LoVo (cell line): ENCODE measurements at regions not wholly inside any gene's neighbourhood (a gene's known extent, or its start where the extent isn't known, plus 50 kb on each side); places are given as distances from the start of the nearest gene placed in this dataset.

Source experiments
- DNase-seq: peaks from one replicate; pipeline ENCODE4 v3.0.0-alpha.2; 2016; ENCODE audit warnings: low spot score

GRCh38 chr13:105139380-105140285 is 1395.8 kb downstream of the EFNB2 start:
- DNase-seq, result peak; percentile 61

DNA sequence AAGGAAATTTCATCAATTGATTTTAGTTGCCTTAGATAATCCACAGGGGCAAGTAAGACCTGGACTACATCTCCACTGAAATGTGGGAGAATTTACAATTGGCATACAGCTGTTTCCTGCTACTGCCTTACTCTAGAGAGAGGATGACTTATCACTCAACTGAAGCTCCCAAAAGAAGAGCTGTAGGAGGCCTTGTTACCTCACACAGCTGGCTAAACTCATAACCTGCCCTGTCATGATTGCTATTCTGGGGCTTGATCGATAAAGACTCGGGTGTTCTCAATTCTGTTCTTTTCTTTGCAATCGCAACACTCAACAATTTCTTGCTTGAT is 1396.4 kb downstream of the EFNB2 start:
- no peak for DNase-seq

DNA sequence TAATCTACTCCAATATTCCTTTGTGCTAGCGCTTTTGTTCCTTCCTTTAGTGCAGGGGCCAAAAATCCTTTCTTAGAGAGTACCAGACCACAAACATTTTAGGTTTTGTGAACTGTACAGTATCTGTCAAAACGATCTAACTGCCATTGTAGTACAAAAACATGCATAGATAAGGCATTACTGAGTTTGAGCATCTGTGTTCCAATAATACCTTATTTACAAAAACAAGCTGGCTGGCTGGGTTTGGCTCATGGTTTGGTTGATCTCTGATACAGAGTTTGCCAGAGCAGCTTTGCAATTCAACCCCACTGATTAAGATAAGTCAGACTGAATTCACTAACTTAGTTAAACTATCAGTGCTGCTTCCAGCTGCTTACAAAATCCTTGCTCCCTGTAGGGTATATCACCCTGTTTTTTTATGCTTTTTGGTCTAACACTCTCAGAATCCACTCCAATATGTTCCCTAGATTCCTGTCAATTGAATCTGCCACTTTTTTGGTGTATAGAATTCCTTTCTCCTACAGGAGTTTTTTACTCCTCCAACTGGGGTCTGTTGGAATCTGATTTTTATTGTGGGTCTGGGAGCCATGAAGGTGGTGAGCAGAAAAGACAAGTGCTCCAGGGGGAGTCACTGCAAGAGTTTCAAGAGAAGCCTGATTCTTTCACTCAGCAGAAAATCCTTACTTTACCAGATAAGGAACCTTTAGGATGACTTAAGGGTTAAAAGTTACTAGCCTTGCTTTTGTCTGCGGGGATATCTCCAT is 1399.4 kb downstream of the EFNB2 start:
- no peak for DNase-seq

DNA sequence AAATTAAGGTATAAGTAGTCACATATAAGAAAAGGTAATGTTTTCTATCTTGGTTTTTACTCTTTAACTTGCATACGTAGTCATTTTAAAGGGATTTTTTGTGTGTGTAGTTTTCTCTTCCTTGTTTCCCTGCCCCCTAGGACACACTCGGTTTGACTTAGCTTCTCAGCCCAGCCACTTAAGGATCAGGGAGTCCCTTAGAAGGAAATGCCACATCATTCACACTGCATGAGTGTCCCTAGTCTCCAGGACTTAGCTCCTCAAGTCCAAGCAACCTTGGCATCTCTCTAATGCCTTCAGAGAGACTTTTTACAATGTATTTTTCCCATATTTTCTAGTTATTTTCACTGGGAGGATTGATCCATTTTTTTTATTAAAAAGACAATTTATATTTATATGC is 1407.7 kb downstream of the EFNB2 start:
- DNase-seq, result no peak

DNA sequence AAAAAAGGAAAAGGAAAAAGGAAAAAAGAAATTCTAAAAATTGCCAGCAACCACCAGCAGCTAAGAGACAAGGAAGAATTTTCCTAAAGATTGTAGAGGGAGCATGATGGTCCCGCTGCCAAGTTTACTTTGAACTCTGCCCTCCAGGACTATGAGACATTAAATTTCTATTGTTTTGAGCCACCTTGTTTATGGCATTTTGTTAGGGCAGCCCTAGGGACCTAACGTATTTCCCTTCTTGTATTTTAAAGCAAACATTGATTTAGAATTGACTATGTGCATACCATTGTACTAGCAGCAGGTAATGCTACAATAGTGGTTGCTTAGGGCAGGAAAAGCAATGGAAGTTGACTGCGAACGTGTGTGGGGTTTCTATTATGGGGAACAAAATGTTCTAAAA is 1414.2 kb downstream of the EFNB2 start:
- no peak for DNase-seq

DNA sequence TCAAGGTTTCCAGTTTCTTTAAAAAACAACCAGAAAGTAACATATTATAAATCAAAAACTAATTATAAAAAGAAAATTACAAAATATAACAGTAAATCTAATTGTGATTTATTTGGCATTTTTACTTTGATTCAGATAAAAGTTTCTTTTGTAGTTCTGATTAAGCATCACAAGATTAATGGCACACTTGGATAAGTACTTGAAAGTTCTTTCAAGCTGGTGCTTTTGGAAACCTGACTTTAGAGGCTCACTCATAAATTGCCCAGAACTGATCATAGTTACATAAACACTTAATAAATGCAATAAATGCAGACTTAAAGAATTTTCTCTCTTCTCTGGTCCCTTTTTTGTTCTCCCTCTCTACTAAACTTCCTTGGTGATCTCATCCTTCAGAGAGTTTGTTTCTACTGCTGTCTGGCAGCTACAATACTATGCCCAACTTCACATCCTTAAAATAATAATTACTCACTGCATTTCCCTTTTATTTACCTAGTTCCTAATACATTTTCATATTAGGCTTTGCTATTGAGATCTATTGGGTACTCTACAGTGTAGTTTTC is 1417.0 kb downstream of the EFNB2 start:
- DNase-seq, result no peak

GRCh38 chr13:105116966-105117365 is 1418.5 kb downstream of the EFNB2 start:
- DNase-seq, result no peak

DNA sequence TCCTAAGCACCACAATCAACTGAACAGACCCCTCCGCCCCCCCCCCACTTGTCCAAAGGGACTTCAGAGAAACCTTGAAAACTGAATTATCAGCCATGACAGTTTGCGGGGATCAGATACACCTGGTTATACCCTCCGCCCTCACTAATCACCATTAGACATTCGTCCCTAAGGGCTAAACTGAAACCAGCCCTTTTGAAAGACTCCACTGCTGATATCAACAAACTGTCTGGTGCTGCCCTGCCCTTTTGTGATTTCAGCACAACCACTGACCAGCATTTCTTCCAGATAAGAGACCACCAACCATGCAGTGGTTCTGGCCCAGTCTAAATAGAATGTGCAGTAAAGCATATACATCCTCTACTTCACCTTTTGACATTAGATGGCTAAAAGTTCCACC is 1422.9 kb downstream of the EFNB2 start:
- DNase-seq, result no peak

DNA sequence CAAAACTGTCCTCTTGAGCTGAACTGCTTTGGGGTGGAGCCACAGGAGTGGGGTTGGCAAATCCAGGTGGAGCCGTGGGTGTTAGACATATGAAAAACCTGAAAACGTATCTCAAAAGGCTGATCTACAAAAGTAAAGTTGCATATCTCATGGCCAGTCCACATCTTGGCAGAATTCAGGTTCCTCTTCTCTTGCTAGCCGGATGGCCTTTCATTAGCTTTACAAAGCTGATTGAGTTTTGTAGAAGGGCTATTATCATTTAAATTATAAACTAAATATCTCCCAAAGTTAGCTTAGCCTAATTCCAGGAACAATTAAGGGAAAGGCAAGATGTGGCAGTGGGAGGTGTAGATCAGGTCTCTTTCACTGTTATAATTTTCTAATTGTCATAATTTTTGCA is 1427.7 kb downstream of the EFNB2 start:
- no peak for DNase-seq

- no peak for DNase-seq
Observed at GRCh38 chr13:105105471-105105870, 1430.0 kb downstream of the EFNB2 start.

DNA sequence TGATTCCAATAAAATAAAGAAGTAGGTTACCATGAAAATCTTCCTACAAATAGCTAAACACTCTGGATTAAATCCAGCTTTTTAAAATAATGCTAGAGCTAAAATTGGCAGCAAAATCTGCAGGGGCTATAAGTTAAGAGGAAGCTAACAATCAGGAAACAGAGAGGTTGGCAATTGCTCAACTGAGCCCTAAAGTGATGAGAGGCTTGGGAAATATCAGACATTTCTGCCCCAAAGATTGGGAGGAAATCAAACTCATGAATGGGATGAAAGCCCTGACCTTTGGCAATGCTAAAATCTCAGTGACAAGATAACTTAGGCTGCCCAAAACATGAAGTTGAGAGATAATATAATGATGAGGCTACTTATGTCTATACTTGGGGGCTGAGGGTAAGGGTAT is 1437.9 kb downstream of the EFNB2 start:
- DNase-seq, result no peak

GRCh38 chr13:105089858-105090643 is 1445.4 kb downstream of the EFNB2 start:
- DNase-seq, result no peak

DNA sequence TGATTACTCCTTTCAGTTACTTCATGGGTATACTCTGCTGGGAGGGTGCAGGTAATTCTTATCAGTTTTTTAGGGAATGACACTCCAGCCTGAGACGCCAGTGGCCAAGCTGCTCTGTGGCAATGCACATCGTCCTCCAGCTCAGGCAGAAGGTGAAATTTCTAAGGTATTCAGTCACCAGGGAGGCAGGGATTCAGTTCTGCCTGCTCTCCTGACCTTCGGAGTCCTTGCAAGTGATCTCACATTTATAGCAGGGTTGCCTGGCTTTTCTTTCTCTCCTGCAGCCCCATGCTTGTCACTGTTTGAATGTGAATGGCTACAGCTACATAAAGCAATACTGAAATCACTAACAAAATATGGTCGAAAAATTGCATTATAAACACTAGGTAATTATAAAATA is 1447.5 kb downstream of the EFNB2 start:
- DNase-seq, result no peak

GRCh38 chr13:105084931-105085330 is 1450.5 kb downstream of the EFNB2 start:
- no peak for DNase-seq

DNA sequence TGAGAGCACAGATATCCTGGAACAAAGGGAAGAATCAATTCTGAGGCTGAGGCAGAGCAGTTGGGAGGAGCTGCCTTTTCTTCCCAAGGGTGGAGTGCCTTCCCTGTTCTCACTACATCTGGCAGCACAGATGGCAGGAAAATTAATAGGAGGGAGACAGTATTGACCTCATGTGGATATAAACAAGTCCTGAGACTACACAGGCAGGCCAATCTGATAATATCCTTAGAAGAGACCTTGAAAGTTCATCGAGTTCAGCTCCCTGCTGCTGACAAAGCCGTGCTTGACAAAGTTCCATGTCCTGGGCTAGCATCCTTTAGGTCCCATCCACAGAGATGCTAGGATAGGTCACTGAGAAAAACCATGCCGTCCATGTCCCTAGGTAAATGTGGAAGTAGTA is 1451.5 kb downstream of the EFNB2 start:
- no peak for DNase-seq

DNA sequence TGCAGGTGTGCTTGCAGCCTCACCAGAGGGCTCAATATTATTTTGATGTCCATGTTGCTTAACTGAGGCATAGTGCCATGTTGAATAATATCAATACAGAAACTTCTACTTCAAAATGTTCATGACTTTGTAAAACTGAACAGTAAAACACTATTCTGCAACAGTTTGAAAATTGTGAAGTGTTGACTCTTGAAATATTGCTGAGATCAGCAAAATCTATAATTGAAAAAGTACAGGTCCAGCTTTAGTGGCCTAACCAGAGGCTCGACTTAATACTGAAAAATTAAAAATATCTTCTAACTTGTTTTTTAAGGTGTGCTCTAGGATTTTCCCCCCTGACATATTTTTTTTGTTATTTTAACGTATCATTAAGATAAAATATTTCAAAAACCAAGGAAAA is 1460.7 kb downstream of the EFNB2 start:
- no peak for DNase-seq

DNA sequence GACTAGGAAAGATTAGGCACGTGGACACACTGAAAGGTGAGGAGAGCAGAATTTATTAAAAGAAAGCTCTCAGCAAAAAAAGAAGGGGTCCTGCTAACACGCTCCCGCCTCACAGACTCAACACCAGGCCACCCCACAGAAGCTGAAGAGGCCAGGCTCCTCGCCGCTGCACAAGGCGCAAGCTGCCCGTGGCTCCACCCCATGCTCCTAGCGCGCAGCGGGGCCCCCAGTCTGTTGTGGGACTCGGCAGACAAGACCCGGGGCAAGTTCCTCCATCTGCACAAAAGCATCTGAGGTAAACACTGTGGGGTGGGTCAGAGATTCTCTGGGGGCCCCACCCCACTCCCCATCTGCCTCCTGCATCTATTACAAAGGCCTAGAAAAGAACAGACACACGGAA is 1462.4 kb downstream of the EFNB2 start:
- DNase-seq, result no peak

DNA sequence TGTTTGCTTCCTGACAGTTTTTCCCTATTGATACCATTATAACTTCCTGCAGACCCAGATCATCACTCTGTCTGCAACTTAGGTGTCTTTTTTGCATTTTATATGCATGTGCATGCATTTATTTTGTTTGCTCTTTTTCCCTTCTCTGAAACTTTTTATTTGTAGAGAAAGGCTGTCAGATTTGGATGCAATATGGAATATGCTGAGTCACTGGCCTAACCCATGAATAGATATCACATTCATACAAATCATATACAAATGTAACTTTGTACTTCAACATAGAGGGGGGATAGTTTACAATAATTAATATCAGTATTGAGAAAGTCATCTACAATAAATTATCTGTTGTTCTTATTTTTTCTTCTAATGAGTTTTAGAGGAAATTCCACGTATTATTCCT is 1465.0 kb downstream of the EFNB2 start:
- no peak for DNase-seq

GRCh38 chr13:105069106-105069505 is 1466.4 kb downstream of the EFNB2 start:
- DNase-seq, result no peak

GRCh38 chr13:105063676-105064075 is 1471.8 kb downstream of the EFNB2 start:
- DNase-seq, result no peak

DNA sequence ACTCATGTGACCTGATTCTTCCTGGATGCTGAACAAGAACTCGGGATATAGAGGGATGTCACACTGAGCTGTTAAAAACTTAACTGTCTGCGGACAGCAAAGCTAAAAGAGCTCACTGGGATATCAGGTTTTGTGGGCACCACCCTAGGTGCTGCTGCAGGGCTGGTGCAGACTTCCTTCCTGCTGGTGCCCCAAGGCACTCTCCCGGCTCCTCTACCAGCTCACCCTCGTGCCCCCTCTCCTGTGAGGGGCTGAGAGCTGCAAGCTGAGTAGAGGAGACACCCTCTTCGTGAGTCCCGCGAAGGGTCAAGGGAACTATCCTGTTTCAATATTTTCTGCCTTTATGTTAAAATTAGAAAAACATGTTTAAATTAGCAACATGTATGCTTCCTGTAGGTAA is 1475.7 kb downstream of the EFNB2 start:
- no peak for DNase-seq

GRCh38 chr13:105058517-105058916 is 1476.9 kb downstream of the EFNB2 start:
- DNase-seq, result no peak
